ENCODE measurements at regions not wholly inside any gene's neighbourhood (a gene's known extent, or its start where the extent isn't known, plus 50 kb on each side); places are given as distances from the start of the nearest gene placed in this dataset.

GRCh38 chr13:67369895-67370660 lies 139.9 kb upstream of the PCDH9 start (continued):
- no peak for TF ChIP-seq FOXA1 (IDR thresholded peaks at IDR 0.05)
- no peak for TF ChIP-seq EGR1 (IDR thresholded peaks at IDR 0.05; ENCODE audit: low read depth in 2 of 2)
- no peak for TF ChIP-seq GABPA (IDR thresholded peaks at IDR 0.05 in 1 of 2, conservative IDR thresholded peaks at IDR 0.05 in 1 of 2)
- no peak for TF ChIP-seq MAX (IDR thresholded peaks at IDR 0.05)
- TF ChIP-seq HNF4G (IDR thresholded peaks at IDR 0.05), result no peak
- no peak for TF ChIP-seq JUND (IDR thresholded peaks at IDR 0.05)
- no peak for TF ChIP-seq NR2F2 (IDR thresholded peaks at IDR 0.05)

GRCh38 chr13:67367399-67367798 lies 137.3 kb upstream of the PCDH9 start:
- TF ChIP-seq YY1 (IDR thresholded peaks at IDR 0.05) (no peak), RAD21 (IDR thresholded peaks at IDR 0.05) (no peak), ZBTB33 (IDR thresholded peaks at IDR 0.05) (no peak), RXRA (IDR thresholded peaks at IDR 0.05) (no peak), REST (IDR thresholded peaks at IDR 0.05) (no peak), ATF3 (IDR thresholded peaks at IDR 0.05) (no peak), TAF1 (conservative IDR thresholded peaks at IDR 0.05) (no peak), CTCF (IDR thresholded peaks at IDR 0.05; ENCODE audit: low read depth, low read length, missing input control) (no peak), SP1 (IDR thresholded peaks at IDR 0.05) (no peak), HNF4G (IDR thresholded peaks at IDR 0.05) (no peak), FOXA2 (IDR thresholded peaks at IDR 0.05) (no peak), GABPA (IDR thresholded peaks at IDR 0.05 in 1 of 2, conservative IDR thresholded peaks at IDR 0.05 in 1 of 2) (no peak)
- Histone ChIP-seq H3K27ac (ENCODE audit: low read depth in 1 of 2, low read length in 2 of 2) (no peak overlapping the region), H3K9ac (ENCODE audit: low read depth in 1 of 2, low read length in 2 of 2) (no peak overlapping the region), H3K9me3 (ENCODE audit: control insufficient read depth in 4 of 4, low read length in 3 of 4) (no peaks in the 10 kb centered on the region), H3K4me3 (ENCODE audit: low read depth in 1 of 3, low read length in 3 of 3) (no peak overlapping the region), H3K36me3 (ENCODE audit: control insufficient read depth in 4 of 4, insufficient read depth in 3 of 4, low read depth in 1 of 4, low read length in 3 of 4) (no peaks in the 10 kb centered on the region), H3K27me3 (ENCODE audit: control insufficient read depth in 4 of 4, insufficient read depth in 4 of 4, low read length in 3 of 4) (no peaks in the 10 kb centered on the region), H3K4me1 (ENCODE audit: control insufficient read depth in 4 of 4, insufficient read depth in 4 of 4, low read length in 3 of 4) (no peaks in the 10 kb centered on the region)
- no peak for DNase-seq (ENCODE audit: low spot score)
- 40% methylated on average over 1 of the region's 1 CpG for WGBS
